H4 (cell line): ENCODE measurements at regions not wholly inside any gene's neighbourhood (a gene's known extent, or its start where the extent isn't known, plus 50 kb on each side); places are given as distances from the start of the nearest gene placed in this dataset.

ENCODE experiments used
- DNase-seq: peaks from one replicate; pipeline ENCODE4 v3.0.0-alpha.2; 2015; ENCODE audit warnings: low spot score

- no peak for DNase-seq
Measured at GRCh38 chr3:26522919-26523318, 99.7 kb upstream of the LRRC3B start.

GRCh38 chr3:26525013-26525412 is 97.6 kb upstream of the LRRC3B start:
- DNase-seq = no peak

- DNase-seq = no peak
Measured at GRCh38 chr3:26535151-26535550, 87.4 kb upstream of the LRRC3B start.

GRCh38 chr3:26536955-26537354 is 85.6 kb upstream of the LRRC3B start:
- no peak for DNase-seq

GRCh38 chr3:26550413-26550812 is 72.2 kb upstream of the LRRC3B start:
- DNase-seq = no peak

- no peak for DNase-seq
Measured at GRCh38 chr3:26556637-26557036, 65.9 kb upstream of the LRRC3B start.

- no peak for DNase-seq
Measured at GRCh38 chr3:26558257-26558656, 64.3 kb upstream of the LRRC3B start.

GRCh38 chr3:26559227-26559626 is 63.3 kb upstream of the LRRC3B start:
- no peak for DNase-seq

GRCh38 chr3:26560081-26560480 is 62.5 kb upstream of the LRRC3B start:
- DNase-seq = no peak

- no peak for DNase-seq
Measured at GRCh38 chr3:26562021-26562768, 60.4 kb upstream of the LRRC3B start.
